WTC11 (cell line): ENCODE measurements at regions not wholly inside any gene's neighbourhood (a gene's known extent, or its start where the extent isn't known, plus 50 kb on each side); places are given as distances from the start of the nearest gene placed in this dataset.

Experiments used
- ATF1 ChIP-seq: sonication (generic); formaldehyde crosslinking; IDR thresholded peaks from 2 replicates; pipeline ENCODE4 v1.8.1; 2023; ENCODE audit warnings: mild to moderate bottlenecking, moderate library complexity, missing genetic modification reagents
- CREB1 ChIP-seq: sonication (generic); formaldehyde crosslinking; IDR thresholded peaks from 2 replicates; pipeline ENCODE4 v1.8.0; 2023; ENCODE audit warnings: mild to moderate bottlenecking, missing genetic modification reagents
- GABPB1 ChIP-seq: sonication (generic); formaldehyde crosslinking; IDR thresholded peaks from 2 replicates; pipeline ENCODE4 v1.8.1; 2023; ENCODE audit warnings: mild to moderate bottlenecking, missing genetic modification reagents
- JUN ChIP-seq: sonication (generic); formaldehyde crosslinking; IDR thresholded peaks from 2 replicates; pipeline ENCODE4 v1.8.0; 2023; ENCODE audit warnings: mild to moderate bottlenecking, missing genetic modification reagents
- NR2C2 ChIP-seq: sonication (generic); formaldehyde crosslinking; IDR thresholded peaks from 2 replicates; pipeline ENCODE4 v1.8.0; 2022; ENCODE audit warnings: mild to moderate bottlenecking, missing genetic modification reagents
- SP1 ChIP-seq: sonication (generic); formaldehyde crosslinking; conservative IDR thresholded peaks from 2 replicates; pipeline ENCODE4 v1.8.1; 2022; ENCODE audit warnings: missing genetic modification reagents
- ZNF671 ChIP-seq: fragments of 250-450 bp; sonication (Bioruptor Pico); IDR thresholded peaks from 2 replicates; pipeline ENCODE4 v1.8.0; 2021; ENCODE audit warnings: mild to moderate bottlenecking
- TF ChIP-seq, protein P1 (sequence below): fragments of 200-600 bp; IDR thresholded peaks from 2 replicates; pipeline ENCODE4 v1.8.0; 2022; ENCODE audit warnings: antibody characterized with exemption

DNA sequence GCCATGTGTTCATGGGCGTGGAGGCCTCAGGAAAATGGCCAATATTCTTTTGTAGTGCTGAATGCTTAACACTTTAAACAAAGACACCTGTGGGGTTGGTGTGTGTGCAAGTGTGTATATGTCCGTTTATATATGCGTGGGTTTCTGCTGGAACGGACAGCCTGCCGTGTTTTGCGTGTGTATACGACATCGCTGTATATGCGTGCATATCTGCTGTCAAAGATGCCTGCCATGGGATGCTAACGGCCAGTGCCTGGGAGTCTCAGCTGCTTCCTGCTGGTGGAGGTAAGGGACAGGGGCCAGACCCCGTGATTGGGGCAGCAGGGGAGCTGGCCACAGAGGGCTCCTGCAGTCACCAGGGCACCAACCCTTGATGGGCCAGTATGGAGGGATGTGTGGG is 216.3 kb upstream of the SHH start:
- no peak for TF ChIP-seq NR2C2
- TF ChIP-seq ZNF671 (CRISPR knock-in tag) = no peak
- no peak for TF ChIP-seq JUN
- no peak for TF ChIP-seq ATF1 (CRISPR knock-in tag)
- TF ChIP-seq, protein P1, sequence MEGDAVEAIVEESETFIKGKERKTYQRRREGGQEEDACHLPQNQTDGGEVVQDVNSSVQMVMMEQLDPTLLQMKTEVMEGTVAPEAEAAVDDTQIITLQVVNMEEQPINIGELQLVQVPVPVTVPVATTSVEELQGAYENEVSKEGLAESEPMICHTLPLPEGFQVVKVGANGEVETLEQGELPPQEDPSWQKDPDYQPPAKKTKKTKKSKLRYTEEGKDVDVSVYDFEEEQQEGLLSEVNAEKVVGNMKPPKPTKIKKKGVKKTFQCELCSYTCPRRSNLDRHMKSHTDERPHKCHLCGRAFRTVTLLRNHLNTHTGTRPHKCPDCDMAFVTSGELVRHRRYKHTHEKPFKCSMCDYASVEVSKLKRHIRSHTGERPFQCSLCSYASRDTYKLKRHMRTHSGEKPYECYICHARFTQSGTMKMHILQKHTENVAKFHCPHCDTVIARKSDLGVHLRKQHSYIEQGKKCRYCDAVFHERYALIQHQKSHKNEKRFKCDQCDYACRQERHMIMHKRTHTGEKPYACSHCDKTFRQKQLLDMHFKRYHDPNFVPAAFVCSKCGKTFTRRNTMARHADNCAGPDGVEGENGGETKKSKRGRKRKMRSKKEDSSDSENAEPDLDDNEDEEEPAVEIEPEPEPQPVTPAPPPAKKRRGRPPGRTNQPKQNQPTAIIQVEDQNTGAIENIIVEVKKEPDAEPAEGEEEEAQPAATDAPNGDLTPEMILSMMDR = no peak
- TF ChIP-seq SP1 (CRISPR knock-in tag) = no peak
- no peak for TF ChIP-seq GABPB1
- TF ChIP-seq CREB1 (CRISPR knock-in tag) = no peak
